Hepatocyte (in vitro differentiated cells): ENCODE measurements at regions not wholly inside any gene's neighbourhood (a gene's known extent, or its start where the extent isn't known, plus 50 kb on each side); places are given as distances from the start of the nearest gene placed in this dataset.

ENCODE experiments used
- DNase-seq: peaks from one replicate; pipeline ENCODE4 v3.0.0-alpha.2; 2016; ENCODE audit warnings: low spot score
- H2AFZ ChIP-seq: fragments of 200-600 bp; sonication (generic); 2 replicates; pipeline ENCODE4 v1.6.0; 2016; ENCODE audit warnings: antibody characterized with exemption, mild to moderate bottlenecking
- H3K27ac ChIP-seq: fragments of 200-600 bp; sonication (generic); 2 replicates; pipeline ENCODE4 v1.5.1; 2016; ENCODE audit warnings: mild to moderate bottlenecking
- H3K27me3 ChIP-seq: fragments of 200-600 bp; sonication (generic); 2 replicates; pipeline ENCODE4 v1.6.1; 2016
- H3K36me3 ChIP-seq: fragments of 200-600 bp; sonication (generic); replicated peaks from 2 replicates; pipeline ENCODE4 v1.5.1; 2016; ENCODE audit warnings: low read depth; ENCODE audit not compliant: insufficient read depth
- H3K4me1 ChIP-seq: fragments of 200-600 bp; sonication (generic); 2 replicates; pipeline ENCODE4 v1.5.1; 2016; ENCODE audit warnings: mild to moderate bottlenecking, moderate library complexity; ENCODE audit not compliant: insufficient read depth
- H3K4me2 ChIP-seq: fragments of 200-600 bp; sonication (generic); 2 replicates; pipeline ENCODE4 v1.6.0; 2016
- H3K4me3 ChIP-seq: fragments of 200-600 bp; sonication (generic); 2 replicates; pipeline ENCODE4 v1.5.1; 2016; ENCODE audit warnings: mild to moderate bottlenecking
- H3K79me2 ChIP-seq: fragments of 200-600 bp; sonication (generic); 2 replicates; pipeline ENCODE4 v1.6.0; 2017; ENCODE audit warnings: mild to moderate bottlenecking
- H3K9me2 ChIP-seq: fragments of 200-600 bp; sonication (generic); replicated peaks from 2 replicates; pipeline ENCODE4 v1.6.0; 2017; ENCODE audit warnings: mild to moderate bottlenecking; ENCODE audit not compliant: insufficient read depth
- H3K9me3 ChIP-seq: fragments of 200-600 bp; sonication (generic); 2 replicates; pipeline ENCODE4 v1.5.1; 2016; ENCODE audit warnings: low read depth, mild to moderate bottlenecking
- H4K20me1 ChIP-seq: fragments of 200-600 bp; sonication (generic); 2 replicates; pipeline ENCODE4 v1.6.0; 2016; ENCODE audit warnings: mild to moderate bottlenecking; ENCODE audit not compliant: insufficient read depth, poor library complexity, severe bottlenecking
- EZH2 ChIP-seq: fragments of 200-600 bp; sonication (generic); IDR thresholded peaks from 2 replicates; pipeline ENCODE4 v1.6.1; 2016; ENCODE audit warnings: antibody characterized with exemption, mild to moderate bottlenecking, borderline replicate concordance
- EZH2phosphoT487 ChIP-seq: fragments of 200-600 bp; sonication (generic); IDR thresholded peaks from one replicate; pipeline ENCODE4 v1.6.1; 2018; ENCODE audit warnings: antibody characterized with exemption, mild to moderate bottlenecking, low read depth, moderate library complexity; ENCODE audit not compliant: unreplicated experiment, severe bottlenecking
- WGBS: methylation state at CpG from one replicate; pipeline ENCODE4 v1.1.6; 2016; ENCODE audit warnings: low lambda C conversion rate; ENCODE audit errors: missing lambda C conversion rate; 5-methylcytosine and 5-hydroxymethylcytosine counted together
- TF ChIP-seq, protein P1 (sequence below): fragments of 200-600 bp; sonication (generic); IDR thresholded peaks from 2 replicates; pipeline ENCODE4 v1.5.1; 2016; ENCODE audit warnings: antibody characterized with exemption, mild to moderate bottlenecking; ENCODE audit not compliant: poor library complexity

- WGBS: 32% methylated on average over 20 of the region's 20 CpGs
- peaks cover 64% of the 10 kb centered on the region for H3K27me3 ChIP-seq
- peak; percentile 70 for DNase-seq
Observed at GRCh38 chr3:127458696-127459604, 131.6 kb downstream of the TPRA1 start.

GRCh38 chr3:127457546-127458145 lies 132.9 kb downstream of the TPRA1 start:
- peak overlapping the region; percentile 56 for H3K4me2 ChIP-seq
- H4K20me1 ChIP-seq: no peaks in the 10 kb centered on the region
- H2AFZ ChIP-seq: no peak overlapping the region
- WGBS: 72% methylated on average over 6 of the region's 6 CpGs
- H3K9me2 ChIP-seq: no peaks in the 10 kb centered on the region
- peaks cover 7% of the 10 kb centered on the region for H3K4me1 ChIP-seq
- no peak for DNase-seq
- no peaks in the 10 kb centered on the region for H3K79me2 ChIP-seq
- TF ChIP-seq EZH2phosphoT487: no peak
- TF ChIP-seq, protein P1, sequence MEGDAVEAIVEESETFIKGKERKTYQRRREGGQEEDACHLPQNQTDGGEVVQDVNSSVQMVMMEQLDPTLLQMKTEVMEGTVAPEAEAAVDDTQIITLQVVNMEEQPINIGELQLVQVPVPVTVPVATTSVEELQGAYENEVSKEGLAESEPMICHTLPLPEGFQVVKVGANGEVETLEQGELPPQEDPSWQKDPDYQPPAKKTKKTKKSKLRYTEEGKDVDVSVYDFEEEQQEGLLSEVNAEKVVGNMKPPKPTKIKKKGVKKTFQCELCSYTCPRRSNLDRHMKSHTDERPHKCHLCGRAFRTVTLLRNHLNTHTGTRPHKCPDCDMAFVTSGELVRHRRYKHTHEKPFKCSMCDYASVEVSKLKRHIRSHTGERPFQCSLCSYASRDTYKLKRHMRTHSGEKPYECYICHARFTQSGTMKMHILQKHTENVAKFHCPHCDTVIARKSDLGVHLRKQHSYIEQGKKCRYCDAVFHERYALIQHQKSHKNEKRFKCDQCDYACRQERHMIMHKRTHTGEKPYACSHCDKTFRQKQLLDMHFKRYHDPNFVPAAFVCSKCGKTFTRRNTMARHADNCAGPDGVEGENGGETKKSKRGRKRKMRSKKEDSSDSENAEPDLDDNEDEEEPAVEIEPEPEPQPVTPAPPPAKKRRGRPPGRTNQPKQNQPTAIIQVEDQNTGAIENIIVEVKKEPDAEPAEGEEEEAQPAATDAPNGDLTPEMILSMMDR: no peak
- TF ChIP-seq EZH2: no peak
- no peak overlapping the region for H3K27ac ChIP-seq
- H3K27me3 ChIP-seq: peaks cover 76% of the 10 kb centered on the region
- H3K9me3 ChIP-seq: no peaks in the 10 kb centered on the region
- no peak overlapping the region for H3K4me3 ChIP-seq
- H3K36me3 ChIP-seq: no peaks in the 10 kb centered on the region

More at GRCh38 chr3:127458696-127459604, 131.6 kb downstream of the TPRA1 start:
- Histone ChIP-seq H3K4me2 (no peak overlapping the region), H3K9me2 (no peaks in the 10 kb centered on the region), H3K4me3 (no peak overlapping the region), H3K27ac (no peak overlapping the region), H2AFZ (no peak overlapping the region), H4K20me1 (no peaks in the 10 kb centered on the region), H3K36me3 (no peaks in the 10 kb centered on the region), H3K9me3 (no peaks in the 10 kb centered on the region), H3K4me1 (peaks cover 7% of the 10 kb centered on the region), H3K79me2 (no peaks in the 10 kb centered on the region)
- TF ChIP-seq, protein P1: no peak
- TF ChIP-seq EZH2phosphoT487 (no peak), EZH2 (no peak)

DNA sequence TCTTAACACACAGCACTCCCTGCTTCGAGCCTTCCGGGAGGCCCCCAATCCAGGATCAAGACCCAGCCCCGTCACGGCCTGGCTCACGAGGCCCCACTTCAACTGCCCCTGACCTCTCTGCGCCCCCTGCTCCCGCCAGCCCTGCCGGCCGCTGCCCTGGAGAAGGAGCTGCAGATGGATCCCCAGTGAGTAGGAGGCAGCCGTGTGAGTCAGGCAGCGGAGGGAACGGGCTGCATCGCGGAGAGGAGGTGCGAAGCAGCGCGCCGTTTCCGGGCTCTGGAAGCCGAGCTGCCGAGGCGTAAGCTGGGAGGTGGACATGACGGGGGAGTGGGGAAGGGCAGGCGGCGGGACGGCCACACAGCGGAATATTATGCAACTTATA lies 133.4 kb downstream of the TPRA1 start:
- DNase-seq: peak; percentile 54
- Histone ChIP-seq H3K9me2 (no peaks in the 10 kb centered on the region), H3K27me3 (peaks cover 81% of the 10 kb centered on the region), H3K9me3 (no peaks in the 10 kb centered on the region), H2AFZ (no peak overlapping the region), H3K36me3 (no peaks in the 10 kb centered on the region), H3K4me2 (peak overlapping the region; percentile 56), H3K4me1 (peaks cover 7% of the 10 kb centered on the region), H3K79me2 (no peaks in the 10 kb centered on the region), H3K27ac (no peak overlapping the region), H3K4me3 (no peak overlapping the region), H4K20me1 (no peaks in the 10 kb centered on the region)
- TF ChIP-seq EZH2phosphoT487 (no peak), EZH2 (peak; percentile 55)
- 5% methylated on average over 27 of the region's 27 CpGs for WGBS

- 7% methylated on average over 13 of the region's 24 CpGs for WGBS
- peaks cover 86% of the 10 kb centered on the region for H3K27me3 ChIP-seq
- peak; percentile 45 for DNase-seq
Observed at GRCh38 chr3:127456471-127457093, 134.0 kb downstream of the TPRA1 start.

More at GRCh38 chr3:127456471-127457093, 134.0 kb downstream of the TPRA1 start:
- Histone ChIP-seq H3K79me2 (no peaks in the 10 kb centered on the region), H3K4me3 (no peak overlapping the region), H3K27ac (no peak overlapping the region), H4K20me1 (no peaks in the 10 kb centered on the region), H3K36me3 (no peaks in the 10 kb centered on the region), H3K4me2 (peak overlapping the region; percentile 56), H3K9me3 (no peaks in the 10 kb centered on the region), H3K4me1 (peaks cover 7% of the 10 kb centered on the region), H3K9me2 (no peaks in the 10 kb centered on the region), H2AFZ (no peak overlapping the region)
- TF ChIP-seq, protein P1: no peak
- TF ChIP-seq EZH2: peak; percentile 36
- TF ChIP-seq EZH2phosphoT487: no peak
